Upper lobe of left lung (tissue), 6 donors: ENCODE measurements at regions not wholly inside any gene's neighbourhood (a gene's known extent, or its start where the extent isn't known, plus 50 kb on each side); places are given as distances from the start of the nearest gene placed in this dataset.

Source experiments
- ATAC-seq, 2 donors: fragments of 200-7000 bp; cut with Tn5 transposase; one replicate each; pipeline ENCODE4 v1.9.1; 2022; ENCODE audit warnings: mild to moderate bottlenecking in 2 of 2, moderate library complexity in 2 of 2; ENCODE audit not compliant: low FRiP score in 2 of 2
- DNase-seq, 2 donors: peaks; one replicate each; pipeline ENCODE4 v3.0.0-alpha.2; 2019 to 2020
- H3K27ac ChIP-seq, 4 donors: fragments of 200-600 bp; sonication (generic); one replicate each; pipeline ENCODE4 v1.5.1; 2016 to 2019
- H3K27me3 ChIP-seq, 4 donors: fragments of 200-600 bp; sonication (generic); one replicate each; pipeline ENCODE4 v1.5.1; 2017 to 2019
- H3K36me3 ChIP-seq, 4 donors: fragments of 200-600 bp; sonication (generic); one replicate each; pipeline ENCODE4 v1.5.1; 2016 to 2019
- H3K4me1 ChIP-seq, 4 donors: fragments of 200-600 bp; sonication (generic); one replicate each; pipeline ENCODE4 v1.5.1; 2018 to 2019
- H3K4me3 ChIP-seq, 4 donors: fragments of 200-600 bp; sonication (generic); one replicate each; pipeline ENCODE4 v1.5.1; 2017 to 2019; ENCODE audit warnings: mild to moderate bottlenecking in 2 of 4, moderate library complexity in 1 of 4
- H3K9me3 ChIP-seq, 4 donors: fragments of 200-600 bp; sonication (generic); one replicate each; pipeline ENCODE4 v1.5.1; 2018 to 2019
- EP300 ChIP-seq, 4 donors: sonication (generic); formaldehyde crosslinking; IDR thresholded peaks; one replicate each; pipeline ENCODE4 v1.5.1; 2017; ENCODE audit warnings: antibody characterized with exemption in 4 of 4, control low read depth in 2 of 4
- POLR2A ChIP-seq, 4 donors: fragments of 450-650 bp; IDR thresholded peaks; one replicate each; pipeline ENCODE4 v1.5.1; 2016 to 2017; ENCODE audit warnings: antibody characterized with exemption in 4 of 4, mild to moderate bottlenecking in 2 of 4
- POLR2AphosphoS5 ChIP-seq, 2 donors: sonication (generic); formaldehyde crosslinking; IDR thresholded peaks; one replicate each; pipeline ENCODE4 v1.5.1; 2017; ENCODE audit warnings: antibody characterized with exemption in 2 of 2
- WGBS, 2 donors: methylation state at CpG; one replicate each; pipeline ENCODE4 v1.1.5; 2017 to 2018; 5-methylcytosine and 5-hydroxymethylcytosine counted together
- TF ChIP-seq, protein P1 (sequence below), 6 experiments: fragments of 450-650 bp in 4 of 6; fragments of 200-600 bp in 2 of 6; sonication (generic) in 2 of 6; IDR thresholded peaks; one replicate each; pipeline ENCODE4 v1.5.1; 2016 to 2019; ENCODE audit warnings: antibody characterized with exemption in 6 of 6
- donor health status: DM: no; HTN: no; CAD: no; lungs with moderate emphysema.
- donor health status: DM: no; HTN: yes; CAD: no; lungs with severe emphysema.

DNA sequence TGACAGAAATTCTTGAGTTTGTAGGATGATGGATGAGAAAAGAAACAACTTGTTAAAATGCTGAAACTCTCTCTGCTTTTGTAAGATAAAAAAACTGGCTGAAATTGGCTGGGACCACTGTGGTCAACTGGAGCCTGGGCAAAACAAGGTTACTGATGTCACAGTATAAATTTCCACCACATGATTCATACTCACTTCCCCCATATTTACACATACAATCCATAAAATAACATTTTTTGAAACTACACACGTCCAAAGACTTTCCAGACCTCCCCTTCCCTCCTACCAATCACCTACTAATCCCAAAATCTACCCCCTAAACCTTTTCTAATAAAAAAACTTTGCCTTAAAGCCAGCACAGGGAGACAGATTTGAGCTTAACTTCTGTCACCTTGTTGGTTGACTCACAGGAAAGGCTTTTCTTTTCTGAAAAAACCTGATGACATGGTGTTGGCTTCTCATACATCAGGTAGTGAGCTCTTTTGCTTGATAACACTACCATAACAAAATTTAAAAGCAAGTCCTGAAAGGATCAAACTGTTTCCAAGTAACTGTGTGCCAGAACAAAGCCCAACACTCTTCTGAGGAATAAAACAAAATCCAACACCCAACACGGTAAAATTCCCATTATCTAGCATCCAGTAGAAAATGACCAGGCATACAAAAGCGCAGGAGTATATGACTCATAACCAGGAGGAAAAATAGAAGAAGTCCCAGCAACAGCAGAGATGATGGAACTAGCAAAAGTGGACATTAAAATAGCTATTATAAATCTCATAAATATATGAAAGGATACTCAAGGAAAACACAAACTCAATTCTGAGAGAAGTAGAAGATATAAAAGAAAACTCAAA lies 87.3 kb upstream of the SNRK start:
- H3K4me1 ChIP-seq = peaks cover 10 to 13% (median 12%) of the 10 kb centered on the region in 4 donors
- H3K36me3 ChIP-seq = no peaks in the 10 kb centered on the region
- H3K9me3 ChIP-seq = no peaks in the 10 kb centered on the region
- WGBS, 2 donors = 85 to 89% methylated on average over 3 of the region's 3 CpGs
- H3K27ac ChIP-seq = no peak overlapping the region
- DNase-seq (no peak), ATAC-seq (no peak)
- TF ChIP-seq POLR2A (IDR thresholded peaks at IDR 0.05) (no peak), POLR2AphosphoS5 (IDR thresholded peaks at IDR 0.05) (no peak), EP300 (IDR thresholded peaks at IDR 0.05) (no peak)
- TF ChIP-seq, protein P1, sequence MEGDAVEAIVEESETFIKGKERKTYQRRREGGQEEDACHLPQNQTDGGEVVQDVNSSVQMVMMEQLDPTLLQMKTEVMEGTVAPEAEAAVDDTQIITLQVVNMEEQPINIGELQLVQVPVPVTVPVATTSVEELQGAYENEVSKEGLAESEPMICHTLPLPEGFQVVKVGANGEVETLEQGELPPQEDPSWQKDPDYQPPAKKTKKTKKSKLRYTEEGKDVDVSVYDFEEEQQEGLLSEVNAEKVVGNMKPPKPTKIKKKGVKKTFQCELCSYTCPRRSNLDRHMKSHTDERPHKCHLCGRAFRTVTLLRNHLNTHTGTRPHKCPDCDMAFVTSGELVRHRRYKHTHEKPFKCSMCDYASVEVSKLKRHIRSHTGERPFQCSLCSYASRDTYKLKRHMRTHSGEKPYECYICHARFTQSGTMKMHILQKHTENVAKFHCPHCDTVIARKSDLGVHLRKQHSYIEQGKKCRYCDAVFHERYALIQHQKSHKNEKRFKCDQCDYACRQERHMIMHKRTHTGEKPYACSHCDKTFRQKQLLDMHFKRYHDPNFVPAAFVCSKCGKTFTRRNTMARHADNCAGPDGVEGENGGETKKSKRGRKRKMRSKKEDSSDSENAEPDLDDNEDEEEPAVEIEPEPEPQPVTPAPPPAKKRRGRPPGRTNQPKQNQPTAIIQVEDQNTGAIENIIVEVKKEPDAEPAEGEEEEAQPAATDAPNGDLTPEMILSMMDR (IDR thresholded peaks at IDR 0.05) = no peak
- H3K27me3 ChIP-seq = no peaks in the 10 kb centered on the region
- H3K4me3 ChIP-seq = no peak overlapping the region

DNA sequence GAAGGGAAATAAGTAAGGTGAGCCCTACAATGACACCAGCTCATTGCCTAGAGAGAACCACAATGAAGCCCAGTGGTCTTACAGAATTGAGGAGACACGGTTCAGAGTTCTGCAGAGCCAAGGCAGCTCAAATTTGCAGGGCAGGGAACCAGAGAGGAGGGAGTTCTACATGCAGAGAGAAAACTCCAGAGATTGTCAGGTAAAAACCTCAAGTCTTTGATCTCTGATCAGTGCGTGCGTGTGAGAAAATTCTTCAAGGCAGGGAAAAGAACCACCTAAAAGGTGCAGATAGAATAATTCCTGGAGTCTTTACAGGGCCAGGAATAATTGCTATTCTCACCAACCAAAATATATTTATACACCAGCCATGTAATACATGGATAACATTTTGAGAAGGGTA lies 88.0 kb upstream of the SNRK start:
- TF ChIP-seq, protein P1 (IDR thresholded peaks at IDR 0.05) = no peak
- TF ChIP-seq POLR2A (IDR thresholded peaks at IDR 0.05) (no peak), EP300 (IDR thresholded peaks at IDR 0.05) (no peak), POLR2AphosphoS5 (IDR thresholded peaks at IDR 0.05) (no peak)
- Histone ChIP-seq H3K4me1 (peaks cover 12 to 20% (median 14%) of the 10 kb centered on the region in 4 donors), H3K36me3 (no peaks in the 10 kb centered on the region), H3K9me3 (no peaks in the 10 kb centered on the region), H3K4me3 (no peak overlapping the region), H3K27ac (no peak overlapping the region), H3K27me3 (no peaks in the 10 kb centered on the region)
- ATAC-seq = no peak
- DNase-seq = no peak
- WGBS, 2 donors = 82 to 83% methylated on average over 3 of the region's 3 CpGs

DNA sequence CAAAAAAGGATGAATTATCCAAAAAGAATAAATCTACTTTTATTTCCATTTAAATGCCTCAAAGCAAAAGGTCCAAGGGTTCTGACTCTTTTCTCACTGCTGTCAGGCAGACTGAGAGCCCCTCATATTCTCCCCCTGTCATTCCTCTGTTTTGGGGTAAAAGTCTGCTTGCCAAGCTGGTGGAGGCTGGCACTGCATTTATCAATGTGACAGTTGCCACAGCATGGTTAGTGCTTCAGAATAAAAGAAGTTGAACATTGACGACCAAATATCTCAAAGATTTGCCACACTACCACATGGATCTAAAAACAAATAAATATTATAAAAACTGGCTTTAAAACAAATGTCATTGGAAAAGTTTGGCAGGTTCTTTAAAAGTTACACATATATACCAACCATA lies 89.2 kb upstream of the SNRK start:
- no peaks in the 10 kb centered on the region for H3K27me3 ChIP-seq
- H3K27ac ChIP-seq = no peak overlapping the region
- ATAC-seq (no peak), DNase-seq (no peak)
- no peaks in the 10 kb centered on the region for H3K9me3 ChIP-seq
- peaks cover 12 to 20% (median 14%) of the 10 kb centered on the region in 4 donors for H3K4me1 ChIP-seq
- no peaks in the 10 kb centered on the region for H3K36me3 ChIP-seq
- WGBS, 2 donors = 85 to 95% methylated on average over 1 of the region's 1 CpG
- TF ChIP-seq, protein P1 (IDR thresholded peaks at IDR 0.05) = no peak
- no peak for TF ChIP-seq POLR2AphosphoS5 (IDR thresholded peaks at IDR 0.05)
- TF ChIP-seq EP300 (IDR thresholded peaks at IDR 0.05) = no peak
- TF ChIP-seq POLR2A (IDR thresholded peaks at IDR 0.05) = no peak
- no peak overlapping the region for H3K4me3 ChIP-seq

DNA sequence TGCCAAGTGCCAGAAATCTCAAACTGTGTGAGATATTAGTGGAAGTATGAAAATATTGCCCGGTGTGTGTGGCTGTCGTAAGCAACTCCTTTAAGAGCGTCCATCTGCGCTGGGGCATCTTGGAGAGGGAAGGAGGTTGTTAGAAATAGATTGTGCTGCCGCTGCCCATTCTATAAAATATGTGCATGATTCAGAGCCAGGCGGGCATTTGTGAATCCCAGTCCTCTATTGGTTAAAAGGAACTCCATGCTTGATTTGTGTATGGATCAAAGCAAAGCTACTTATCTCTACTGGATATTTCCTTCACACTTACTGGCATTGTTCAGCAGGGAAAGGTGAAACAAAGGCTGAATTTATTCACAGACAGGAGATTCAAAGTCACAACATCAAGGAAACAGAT lies 89.6 kb upstream of the SNRK start:
- Histone ChIP-seq H3K27ac (no peak overlapping the region), H3K4me3 (no peak overlapping the region), H3K27me3 (no peaks in the 10 kb centered on the region), H3K9me3 (no peaks in the 10 kb centered on the region), H3K4me1 (peaks cover 12 to 20% (median 14%) of the 10 kb centered on the region in 4 donors), H3K36me3 (no peaks in the 10 kb centered on the region)
- WGBS, 2 donors = 82 to 85% methylated on average over 6 of the region's 6 CpGs
- TF ChIP-seq POLR2A (IDR thresholded peaks at IDR 0.05) (no peak), EP300 (IDR thresholded peaks at IDR 0.05) (no peak), POLR2AphosphoS5 (IDR thresholded peaks at IDR 0.05) (no peak)
- TF ChIP-seq, protein P1 (IDR thresholded peaks at IDR 0.05) = no peak
- ATAC-seq (no peak), DNase-seq (no peak)

DNA sequence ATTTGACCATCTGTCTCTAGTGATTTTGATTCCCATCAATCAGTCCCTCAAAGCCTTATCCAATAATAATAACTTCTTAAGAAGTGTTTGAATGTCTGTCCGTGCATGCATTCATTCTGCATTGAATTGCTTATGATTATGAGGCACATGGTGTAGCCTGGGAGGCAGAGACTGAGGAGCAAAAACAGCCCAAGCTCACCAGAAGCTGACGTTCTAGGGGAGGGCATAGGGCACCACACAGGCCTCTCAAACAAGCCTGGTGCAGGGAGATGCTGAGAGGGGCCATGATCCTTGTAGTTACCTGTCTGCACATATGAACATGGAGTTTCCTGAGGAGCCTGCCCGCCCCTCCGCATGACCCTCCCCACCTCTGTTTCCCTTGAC lies 89.2 kb upstream of the POMGNT2 start:
- ATAC-seq (no peak), DNase-seq (no peak)
- Histone ChIP-seq H3K9me3 (no peaks in the 10 kb centered on the region), H3K36me3 (no peaks in the 10 kb centered on the region), H3K4me1 (peaks cover 12 to 20% (median 14%) of the 10 kb centered on the region in 4 donors), H3K27me3 (no peaks in the 10 kb centered on the region), H3K4me3 (no peak overlapping the region), H3K27ac (peak overlapping the region in 2 of 4 donors; percentile 3 to 65)
- TF ChIP-seq POLR2AphosphoS5 (IDR thresholded peaks at IDR 0.05) (no peak), EP300 (IDR thresholded peaks at IDR 0.05) (no peak)
- TF ChIP-seq, protein P1 (IDR thresholded peaks at IDR 0.05) = no peak
- WGBS, 2 donors = 80 to 87% methylated on average over 4 of the region's 4 CpGs
